Duodenal mucosa (tissue), 2 donors: ENCODE measurements at regions not wholly inside any gene's neighbourhood (a gene's known extent, or its start where the extent isn't known, plus 50 kb on each side); places are given as distances from the start of the nearest gene placed in this dataset.

ENCODE experiments used
- H3K27ac ChIP-seq: one replicate; pipeline ENCODE4 v1.7.0; 2013; ENCODE audit warnings: low read depth, low read length
- H3K27me3 ChIP-seq, 2 donors: one replicate each; pipeline ENCODE4 v1.7.0; 2013; ENCODE audit warnings: low read length in 2 of 2, control low read depth in 1 of 2; ENCODE audit not compliant: insufficient read depth in 2 of 2, control insufficient read depth in 1 of 2
- H3K36me3 ChIP-seq, 2 donors: one replicate each; pipeline ENCODE4 v1.7.0; 2013; ENCODE audit warnings: low read length in 2 of 2, control low read depth in 1 of 2; ENCODE audit not compliant: insufficient read depth in 2 of 2, control insufficient read depth in 1 of 2
- H3K4me1 ChIP-seq, 2 donors: one replicate each; pipeline ENCODE4 v1.7.0; 2013; ENCODE audit warnings: low read length in 2 of 2, control low read depth in 1 of 2; ENCODE audit not compliant: insufficient read depth in 2 of 2, control insufficient read depth in 1 of 2
- H3K4me3 ChIP-seq, 2 donors: one replicate each; pipeline ENCODE4 v1.7.0; 2013; ENCODE audit warnings: low read length in 2 of 2, low read depth in 1 of 2
- H3K9ac ChIP-seq, 2 donors: one replicate each; pipeline ENCODE4 v1.7.0; 2013; ENCODE audit warnings: low read length in 2 of 2, low read depth in 1 of 2
- H3K9me3 ChIP-seq, 2 donors: one replicate each; pipeline ENCODE4 v1.7.0; 2013; ENCODE audit warnings: low read length in 2 of 2, control low read depth in 1 of 2; ENCODE audit not compliant: control insufficient read depth in 1 of 2

- no peak overlapping the region for H3K4me3 ChIP-seq
- no peak overlapping the region for H3K27ac ChIP-seq
- peaks cover 5 to 8% of the 10 kb centered on the region in 2 donors for H3K9me3 ChIP-seq
- no peaks in the 10 kb centered on the region for H3K4me1 ChIP-seq
- H3K9ac ChIP-seq, result no peak overlapping the region
- no peaks in the 10 kb centered on the region for H3K36me3 ChIP-seq
- H3K27me3 ChIP-seq, result no peaks in the 10 kb centered on the region
These were observed 162.0 kb upstream of the C1orf174 start for GRCh38 chr1:4062041-4062440.

- H3K9ac ChIP-seq, result no peak overlapping the region
- peaks cover 5 to 8% of the 10 kb centered on the region in 2 donors for H3K9me3 ChIP-seq
- no peaks in the 10 kb centered on the region for H3K36me3 ChIP-seq
- no peak overlapping the region for H3K4me3 ChIP-seq
- no peaks in the 10 kb centered on the region for H3K4me1 ChIP-seq
- H3K27me3 ChIP-seq, result no peaks in the 10 kb centered on the region
- no peak overlapping the region for H3K27ac ChIP-seq
These were observed 162.5 kb upstream of the C1orf174 start for GRCh38 chr1:4062560-4062959.

GRCh38 chr1:4062992-4063391, 162.9 kb upstream of the C1orf174 start:
- H3K27ac ChIP-seq, result no peak overlapping the region
- H3K9me3 ChIP-seq, result peaks cover 5 to 8% of the 10 kb centered on the region in 2 donors
- no peak overlapping the region for H3K9ac ChIP-seq
- no peak overlapping the region for H3K4me3 ChIP-seq
- H3K27me3 ChIP-seq, result no peaks in the 10 kb centered on the region
- no peaks in the 10 kb centered on the region for H3K4me1 ChIP-seq
- no peaks in the 10 kb centered on the region for H3K36me3 ChIP-seq

GRCh38 chr1:4063516-4063915, 163.4 kb upstream of the C1orf174 start:
- H3K4me3 ChIP-seq, result no peak overlapping the region
- no peaks in the 10 kb centered on the region for H3K27me3 ChIP-seq
- no peaks in the 10 kb centered on the region for H3K4me1 ChIP-seq
- H3K9me3 ChIP-seq, result peaks cover 5 to 8% of the 10 kb centered on the region in 2 donors
- H3K27ac ChIP-seq, result no peak overlapping the region
- no peaks in the 10 kb centered on the region for H3K36me3 ChIP-seq
- H3K9ac ChIP-seq, result no peak overlapping the region

- Histone ChIP-seq H3K36me3 (no peaks in the 10 kb centered on the region), H3K4me3 (no peak overlapping the region), H3K4me1 (no peaks in the 10 kb centered on the region), H3K9me3 (peaks cover 5 to 8% of the 10 kb centered on the region in 2 donors), H3K9ac (no peak overlapping the region), H3K27ac (no peak overlapping the region), H3K27me3 (no peaks in the 10 kb centered on the region)
These were observed 164.2 kb upstream of the C1orf174 start for GRCh38 chr1:4064150-4064889.

- Histone ChIP-seq H3K27me3 (peaks cover 2 to 3% of the 10 kb centered on the region in 2 donors), H3K4me1 (no peaks in the 10 kb centered on the region), H3K9me3 (peaks cover 5 to 8% of the 10 kb centered on the region in 2 donors), H3K36me3 (no peaks in the 10 kb centered on the region), H3K4me3 (no peak overlapping the region), H3K9ac (no peak overlapping the region), H3K27ac (no peak overlapping the region)
These were observed 167.0 kb upstream of the C1orf174 start for GRCh38 chr1:4066860-4067599.

- Histone ChIP-seq H3K27ac (no peak overlapping the region), H3K4me3 (no peak overlapping the region), H3K36me3 (no peaks in the 10 kb centered on the region), H3K27me3 (peaks cover 3 to 7% of the 10 kb centered on the region in 2 donors), H3K9ac (no peak overlapping the region), H3K9me3 (peaks cover 5 to 8% of the 10 kb centered on the region in 2 donors), H3K4me1 (no peaks in the 10 kb centered on the region)
These were observed 168.0 kb upstream of the C1orf174 start for GRCh38 chr1:4068076-4068475.

- Histone ChIP-seq H3K4me1 (no peaks in the 10 kb centered on the region), H3K9me3 (no peaks in the 10 kb centered on the region), H3K9ac (no peak overlapping the region), H3K27me3 (peaks cover 3 to 7% of the 10 kb centered on the region in 2 donors), H3K36me3 (no peaks in the 10 kb centered on the region), H3K4me3 (no peak overlapping the region), H3K27ac (no peak overlapping the region)
These were observed 171.6 kb upstream of the C1orf174 start for GRCh38 chr1:4071653-4072052.

GRCh38 chr1:4072481-4073153, 172.5 kb upstream of the C1orf174 start:
- peaks cover 3 to 7% of the 10 kb centered on the region in 2 donors for H3K27me3 ChIP-seq
- H3K36me3 ChIP-seq, result no peaks in the 10 kb centered on the region

More at GRCh38 chr1:4072481-4073153, 172.5 kb upstream of the C1orf174 start:
- Histone ChIP-seq H3K9me3 (no peaks in the 10 kb centered on the region), H3K9ac (no peak overlapping the region), H3K4me1 (no peaks in the 10 kb centered on the region), H3K27ac (no peak overlapping the region), H3K4me3 (no peak overlapping the region)
